ENCODE measurements at regions not wholly inside any gene's neighbourhood (a gene's known extent, or its start where the extent isn't known, plus 50 kb on each side); places are given as distances from the start of the nearest gene placed in this dataset.

DNA sequence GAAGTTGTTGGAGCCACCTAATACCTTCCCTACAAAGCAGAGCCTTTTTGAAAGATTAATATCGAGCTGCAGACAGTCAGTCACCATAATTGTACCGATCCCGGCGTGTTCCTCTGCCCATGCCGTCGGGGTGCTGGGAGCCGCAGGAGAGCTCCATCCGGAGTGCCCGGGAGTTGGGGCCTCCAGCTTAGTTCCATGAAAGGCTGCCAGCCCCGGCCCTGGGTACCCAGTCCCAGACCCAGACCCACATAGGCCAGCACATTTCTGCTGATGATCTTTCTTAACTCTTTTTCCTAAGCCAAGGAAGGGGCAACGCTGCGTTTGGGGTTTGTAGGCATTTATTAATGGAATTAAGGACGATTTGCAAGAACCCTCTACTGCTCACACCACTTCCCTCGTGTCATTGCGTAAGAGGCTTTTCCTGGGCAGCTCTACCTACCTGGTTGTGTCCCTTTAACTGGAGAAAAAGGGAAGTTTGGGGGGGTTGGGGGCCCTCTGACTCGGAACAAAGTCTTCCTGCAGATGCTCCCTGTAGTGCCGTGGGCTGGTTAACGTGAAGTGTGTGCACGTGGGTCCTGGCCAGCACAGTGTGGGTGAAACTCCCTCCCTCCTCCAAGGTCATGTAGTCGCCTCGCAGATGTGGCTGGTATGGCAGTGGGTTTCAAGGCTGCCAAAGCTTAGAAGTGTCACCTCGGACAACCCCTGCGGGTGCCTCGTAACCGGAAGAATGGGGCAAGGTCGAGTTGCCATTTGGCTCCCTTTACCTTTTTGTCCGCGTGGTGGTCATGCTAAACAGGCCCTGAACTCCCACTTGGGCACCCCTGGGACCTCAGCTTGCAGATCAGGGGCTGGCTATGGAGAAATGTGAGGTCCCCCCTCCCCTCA is 54.3 kb upstream of the APCDD1L start:
- TF ChIP-seq TARDBP (IDR thresholded peaks at IDR 0.05) (no peak), FOXM1 (IDR thresholded peaks at IDR 0.05; ENCODE audit: borderline replicate concordance) (no peak), ELF4 (IDR thresholded peaks at IDR 0.05) (no peak)
